Omental fat pad (tissue), 3 donors: ENCODE measurements at regions not wholly inside any gene's neighbourhood (a gene's known extent, or its start where the extent isn't known, plus 50 kb on each side); places are given as distances from the start of the nearest gene placed in this dataset.

ENCODE experiments used
- ATAC-seq: fragments of 150-250 bp; one replicate; pipeline ENCODE4 v1.9.1; 2016; ENCODE audit warnings: mild to moderate bottlenecking, moderate library complexity; ENCODE audit not compliant: low FRiP score
- DNase-seq: peaks from one replicate; pipeline ENCODE4 v3.0.0-alpha.2; 2019; ENCODE audit warnings: low spot score
- TF ChIP-seq, protein P1 (sequence below), 3 donors: fragments of 450-650 bp; IDR thresholded peaks; one replicate each; pipeline ENCODE4 v1.5.1; 2016 to 2017; ENCODE audit warnings: antibody characterized with exemption in 3 of 3, mild to moderate bottlenecking in 3 of 3, moderate library complexity in 2 of 3

DNA sequence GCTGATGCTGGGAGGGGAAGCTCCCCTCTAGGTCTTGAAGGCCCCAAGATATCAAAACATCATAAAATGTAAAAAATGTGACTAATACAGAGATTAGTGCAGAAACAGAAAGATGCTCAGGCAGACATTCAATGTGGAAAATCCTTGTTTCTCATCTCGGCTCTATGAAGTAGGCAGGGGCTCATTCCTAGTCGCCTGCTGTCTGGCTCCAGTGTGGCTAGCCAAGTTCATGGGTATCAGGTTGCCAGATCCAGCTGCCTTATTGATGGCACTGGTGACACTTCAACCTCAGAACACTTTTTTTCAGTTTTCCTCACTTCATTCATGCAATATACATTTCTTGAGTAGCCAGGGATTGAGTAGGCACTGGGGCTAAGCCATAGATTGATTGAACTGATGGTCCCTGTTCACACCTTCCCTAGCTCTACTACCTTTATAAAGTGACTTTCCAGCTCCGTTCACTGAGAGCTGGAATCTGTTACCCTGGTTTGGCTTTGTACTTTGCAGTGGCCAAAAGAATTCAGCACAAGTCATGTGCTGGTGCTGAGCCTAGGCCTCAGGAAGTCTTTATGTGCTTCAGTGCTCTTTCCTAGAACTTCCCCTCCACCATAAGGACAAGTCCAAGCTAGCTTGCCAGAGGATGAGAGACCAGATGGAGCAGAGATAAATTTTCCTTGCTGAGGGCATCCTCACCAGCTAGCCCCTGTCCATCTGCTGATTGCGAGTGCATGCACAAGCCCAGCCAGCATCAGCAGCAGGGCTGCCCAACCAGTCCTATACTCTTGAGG is 373.6 kb upstream of the ST6GAL2 start:
- ATAC-seq (no peak), DNase-seq (no peak)
- TF ChIP-seq, protein P1, sequence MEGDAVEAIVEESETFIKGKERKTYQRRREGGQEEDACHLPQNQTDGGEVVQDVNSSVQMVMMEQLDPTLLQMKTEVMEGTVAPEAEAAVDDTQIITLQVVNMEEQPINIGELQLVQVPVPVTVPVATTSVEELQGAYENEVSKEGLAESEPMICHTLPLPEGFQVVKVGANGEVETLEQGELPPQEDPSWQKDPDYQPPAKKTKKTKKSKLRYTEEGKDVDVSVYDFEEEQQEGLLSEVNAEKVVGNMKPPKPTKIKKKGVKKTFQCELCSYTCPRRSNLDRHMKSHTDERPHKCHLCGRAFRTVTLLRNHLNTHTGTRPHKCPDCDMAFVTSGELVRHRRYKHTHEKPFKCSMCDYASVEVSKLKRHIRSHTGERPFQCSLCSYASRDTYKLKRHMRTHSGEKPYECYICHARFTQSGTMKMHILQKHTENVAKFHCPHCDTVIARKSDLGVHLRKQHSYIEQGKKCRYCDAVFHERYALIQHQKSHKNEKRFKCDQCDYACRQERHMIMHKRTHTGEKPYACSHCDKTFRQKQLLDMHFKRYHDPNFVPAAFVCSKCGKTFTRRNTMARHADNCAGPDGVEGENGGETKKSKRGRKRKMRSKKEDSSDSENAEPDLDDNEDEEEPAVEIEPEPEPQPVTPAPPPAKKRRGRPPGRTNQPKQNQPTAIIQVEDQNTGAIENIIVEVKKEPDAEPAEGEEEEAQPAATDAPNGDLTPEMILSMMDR (IDR thresholded peaks at IDR 0.05) = no peak

GRCh38 chr2:107263628-107264027 is 377.7 kb upstream of the ST6GAL2 start:
- TF ChIP-seq, protein P1 (IDR thresholded peaks at IDR 0.05) = no peak
- ATAC-seq (no peak), DNase-seq (no peak)

GRCh38 chr2:107264184-107264583 is 378.2 kb upstream of the ST6GAL2 start:
- no peak for DNase-seq
- TF ChIP-seq, protein P1 (IDR thresholded peaks at IDR 0.05) = no peak
- ATAC-seq = no peak

DNA sequence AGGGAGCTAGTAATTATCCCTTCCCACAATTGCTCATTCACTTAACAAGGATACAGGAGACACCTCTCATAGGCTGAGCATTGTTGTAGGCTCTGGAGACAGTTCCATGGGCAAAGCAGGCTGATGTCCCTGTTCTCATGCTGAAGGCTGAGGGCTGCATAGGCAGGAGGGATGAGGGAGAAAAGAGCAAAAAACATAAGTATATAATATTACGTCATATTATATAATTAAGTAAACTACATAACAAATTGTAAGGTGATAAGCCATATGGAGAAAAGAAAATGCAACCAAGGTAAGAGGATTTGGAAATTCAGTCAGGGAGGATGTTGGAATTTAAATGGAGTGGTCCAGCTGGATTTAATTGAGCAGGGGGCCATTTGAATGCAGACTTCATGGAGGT is 380.6 kb upstream of the ST6GAL2 start:
- TF ChIP-seq, protein P1 (IDR thresholded peaks at IDR 0.05) = no peak
- no peak for DNase-seq
- ATAC-seq = no peak

GRCh38 chr2:107267086-107267485 is 381.1 kb upstream of the ST6GAL2 start:
- ATAC-seq (no peak), DNase-seq (no peak)
- TF ChIP-seq, protein P1 (IDR thresholded peaks at IDR 0.05) = no peak

GRCh38 chr2:107276034-107276433 is 390.1 kb upstream of the ST6GAL2 start:
- no peak for ATAC-seq
- TF ChIP-seq, protein P1 (IDR thresholded peaks at IDR 0.05) = no peak

GRCh38 chr2:107278672-107279071 is 392.7 kb upstream of the ST6GAL2 start:
- TF ChIP-seq, protein P1 (IDR thresholded peaks at IDR 0.05) = no peak
- DNase-seq (no peak), ATAC-seq (no peak)

More at GRCh38 chr2:107276034-107276433, 390.1 kb upstream of the ST6GAL2 start:
- no peak for DNase-seq
